Left ventricle myocardium inferior (tissue), 1 donor: ENCODE measurements at regions not wholly inside any gene's neighbourhood (a gene's known extent, or its start where the extent isn't known, plus 50 kb on each side); places are given as distances from the start of the nearest gene placed in this dataset.

Source experiments
- DNase-seq: peaks from one replicate; pipeline ENCODE4 v3.0.0-alpha.2; 2020
- H3K27ac ChIP-seq: fragments of 200-600 bp; replicated peaks from 2 replicates; pipeline ENCODE4 v1.8.0; 2021
- H3K27me3 ChIP-seq: fragments of 200-600 bp; 2 replicates; pipeline ENCODE4 v1.8.0; 2021; ENCODE audit warnings: low read depth
- H3K36me3 ChIP-seq: fragments of 200-600 bp; 2 replicates; pipeline ENCODE4 v1.8.0; 2021
- H3K4me1 ChIP-seq: fragments of 200-600 bp; 2 replicates; pipeline ENCODE4 v1.8.0; 2021
- H3K4me3 ChIP-seq: fragments of 200-600 bp; 2 replicates; pipeline ENCODE4 v1.8.0; 2021; ENCODE audit warnings: mild to moderate bottlenecking, moderate library complexity
- H3K9me3 ChIP-seq: fragments of 200-600 bp; replicated peaks from 2 replicates; pipeline ENCODE4 v1.8.0; 2021
- intact Hi-C: fragments of 100-400 bp; cut with micrococcal nuclease; formaldehyde crosslinking; loops from one replicate; pipeline ENCODE4 v1.11.0; 2022
- TF ChIP-seq, protein P1 (sequence below): fragments of 200-600 bp; IDR thresholded peaks from 2 replicates; pipeline ENCODE4 v1.8.0; 2021; ENCODE audit warnings: antibody characterized with exemption, mild to moderate bottlenecking, borderline replicate concordance
- donor health status: DM: no; HTN: yes; CAD: no; lungs with severe emphysema.

DNA sequence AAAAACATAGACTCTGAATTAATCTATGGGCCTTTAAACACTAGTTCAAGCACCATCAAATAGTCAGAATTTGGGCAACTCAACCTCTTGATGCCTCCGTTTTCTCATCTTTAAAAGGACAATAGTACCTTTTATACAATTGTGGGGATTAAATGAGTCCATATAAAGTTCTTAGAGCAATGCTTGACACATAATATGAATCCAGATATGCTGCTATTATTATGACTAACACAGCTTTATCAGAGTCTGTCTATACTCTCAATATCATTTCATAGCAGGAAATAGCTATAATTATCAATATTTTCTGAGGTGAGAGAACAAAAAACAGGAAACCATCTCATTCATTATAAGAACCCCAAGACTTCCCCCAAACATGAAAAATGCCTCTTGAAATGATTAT lies 430.5 kb upstream of the XYLT1 start:
- H3K27me3 ChIP-seq, result no peaks in the 10 kb centered on the region
- no peak for DNase-seq
- intact Hi-C loops, result no loop called here

DNA sequence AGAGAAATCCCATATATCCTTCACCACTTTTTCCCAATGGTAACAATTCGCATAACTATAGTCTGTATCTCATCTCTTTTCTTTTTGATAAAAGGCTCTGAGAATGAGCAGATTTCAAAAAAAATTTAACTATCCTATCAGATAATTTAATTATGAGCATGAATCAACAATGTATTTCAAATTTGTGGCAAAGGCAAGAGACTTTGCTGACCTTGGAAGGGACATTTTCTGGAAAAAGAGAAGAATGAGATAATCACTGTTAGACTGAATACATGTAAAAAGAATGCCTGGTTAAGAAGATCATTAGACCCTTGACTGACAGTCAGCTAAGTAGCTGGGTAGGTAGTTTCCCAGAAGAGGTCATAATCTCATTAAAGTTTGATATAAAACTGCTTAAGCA lies 428.4 kb upstream of the XYLT1 start:
- intact Hi-C loops, result no loop called here
- H3K9me3 ChIP-seq, result peaks cover under 1% of the 10 kb centered on the region
- TF ChIP-seq, protein P1, sequence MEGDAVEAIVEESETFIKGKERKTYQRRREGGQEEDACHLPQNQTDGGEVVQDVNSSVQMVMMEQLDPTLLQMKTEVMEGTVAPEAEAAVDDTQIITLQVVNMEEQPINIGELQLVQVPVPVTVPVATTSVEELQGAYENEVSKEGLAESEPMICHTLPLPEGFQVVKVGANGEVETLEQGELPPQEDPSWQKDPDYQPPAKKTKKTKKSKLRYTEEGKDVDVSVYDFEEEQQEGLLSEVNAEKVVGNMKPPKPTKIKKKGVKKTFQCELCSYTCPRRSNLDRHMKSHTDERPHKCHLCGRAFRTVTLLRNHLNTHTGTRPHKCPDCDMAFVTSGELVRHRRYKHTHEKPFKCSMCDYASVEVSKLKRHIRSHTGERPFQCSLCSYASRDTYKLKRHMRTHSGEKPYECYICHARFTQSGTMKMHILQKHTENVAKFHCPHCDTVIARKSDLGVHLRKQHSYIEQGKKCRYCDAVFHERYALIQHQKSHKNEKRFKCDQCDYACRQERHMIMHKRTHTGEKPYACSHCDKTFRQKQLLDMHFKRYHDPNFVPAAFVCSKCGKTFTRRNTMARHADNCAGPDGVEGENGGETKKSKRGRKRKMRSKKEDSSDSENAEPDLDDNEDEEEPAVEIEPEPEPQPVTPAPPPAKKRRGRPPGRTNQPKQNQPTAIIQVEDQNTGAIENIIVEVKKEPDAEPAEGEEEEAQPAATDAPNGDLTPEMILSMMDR, result no peak
- DNase-seq, result no peak
- no peak overlapping the region for H3K4me3 ChIP-seq
- H3K4me1 ChIP-seq, result no peaks in the 10 kb centered on the region
- H3K36me3 ChIP-seq, result no peaks in the 10 kb centered on the region
- peaks cover 5% of the 10 kb centered on the region for H3K27me3 ChIP-seq
- no peak overlapping the region for H3K27ac ChIP-seq

More for the DNA sequence above, 430.5 kb upstream of the XYLT1 start:
- no peak overlapping the region for H3K4me3 ChIP-seq
- H3K36me3 ChIP-seq, result no peaks in the 10 kb centered on the region
- no peaks in the 10 kb centered on the region for H3K4me1 ChIP-seq
- H3K27ac ChIP-seq, result no peak overlapping the region
- H3K9me3 ChIP-seq, result peaks cover 16% of the 10 kb centered on the region
- TF ChIP-seq, protein P1, result no peak

DNA sequence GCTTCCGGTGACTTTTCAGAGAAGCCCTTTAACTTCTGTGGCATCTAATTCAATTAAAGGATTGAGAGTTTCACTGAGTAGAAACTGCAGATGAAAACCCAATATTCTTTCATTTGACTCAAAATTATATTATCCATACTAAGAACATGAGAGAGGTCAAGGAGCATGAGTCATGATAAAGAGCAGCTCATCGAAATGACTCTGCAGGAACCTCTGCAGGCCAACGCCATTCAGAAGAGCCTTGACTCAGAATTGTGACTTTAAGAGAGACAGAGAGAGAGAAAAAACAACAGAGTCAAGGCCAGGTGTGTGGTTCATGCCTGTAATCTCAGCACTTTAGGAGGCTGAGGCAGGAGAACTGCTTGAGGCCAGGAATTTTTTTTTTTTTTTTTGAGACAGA lies 417.2 kb upstream of the XYLT1 start:
- intact Hi-C loops, result no loop called here
- Histone ChIP-seq H3K36me3 (no peaks in the 10 kb centered on the region), H3K4me1 (no peaks in the 10 kb centered on the region), H3K27me3 (no peaks in the 10 kb centered on the region), H3K4me3 (no peak overlapping the region), H3K9me3 (no peaks in the 10 kb centered on the region), H3K27ac (no peak overlapping the region)
- DNase-seq, result no peak
- TF ChIP-seq, protein P1, result no peak

DNA sequence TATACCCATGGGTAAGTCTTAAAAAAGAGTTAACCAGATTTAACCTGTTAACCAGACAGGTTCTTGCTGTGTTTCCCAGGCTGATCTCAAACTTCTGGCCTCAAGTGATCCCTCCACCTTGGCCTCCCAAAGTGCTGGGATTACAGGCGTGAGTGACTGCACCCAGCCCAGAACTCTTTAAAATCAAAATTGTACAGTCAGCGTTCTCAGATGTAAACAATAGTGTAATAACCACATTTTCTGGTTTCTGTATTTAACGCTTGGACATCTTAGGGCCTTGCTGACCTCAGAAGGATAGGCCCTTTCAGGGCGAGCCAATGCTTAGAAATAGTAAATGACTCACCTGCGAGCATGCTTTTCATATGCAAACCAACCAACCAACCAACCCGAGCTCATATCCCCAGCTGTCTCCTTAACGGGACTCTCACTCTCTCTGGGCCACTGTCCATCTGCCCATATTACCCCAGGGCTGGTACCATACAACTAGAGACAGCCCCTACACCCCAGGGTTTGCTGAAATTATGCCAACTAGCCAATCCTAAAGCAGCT lies 415.0 kb upstream of the XYLT1 start:
- peaks cover 3% of the 10 kb centered on the region for H3K27me3 ChIP-seq
- H3K36me3 ChIP-seq, result no peaks in the 10 kb centered on the region
- no peak for DNase-seq
- no peaks in the 10 kb centered on the region for H3K4me1 ChIP-seq
- H3K9me3 ChIP-seq, result no peaks in the 10 kb centered on the region
- no peak overlapping the region for H3K4me3 ChIP-seq
- intact Hi-C loops, result no loop called here
- TF ChIP-seq, protein P1, result no peak
- no peak overlapping the region for H3K27ac ChIP-seq

DNA sequence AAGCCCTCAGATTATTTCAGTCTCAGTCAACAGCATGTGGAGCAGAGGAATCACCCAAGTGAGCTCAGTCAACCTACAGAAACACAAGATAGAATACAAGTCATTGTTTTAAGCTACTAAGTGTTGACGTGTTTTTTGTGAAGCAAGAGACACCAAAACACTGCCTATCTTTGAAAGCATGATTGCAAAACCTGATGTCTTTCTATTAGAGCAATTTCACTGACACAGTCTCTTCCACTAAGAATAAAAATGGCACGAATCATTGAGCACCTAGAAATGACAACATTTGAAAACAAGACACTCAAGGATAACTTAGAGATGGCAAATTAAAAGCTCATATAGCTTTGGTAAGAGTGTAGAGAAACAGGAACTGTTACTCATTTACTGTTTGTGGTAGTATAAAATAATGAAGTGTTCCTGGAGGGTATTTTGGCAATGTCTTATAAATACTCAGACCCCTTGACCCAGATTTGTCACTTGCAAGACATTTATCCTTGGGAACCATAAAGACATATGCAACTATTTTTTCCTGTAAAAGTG lies 407.1 kb upstream of the XYLT1 start:
- Histone ChIP-seq H3K4me1 (no peaks in the 10 kb centered on the region), H3K9me3 (no peaks in the 10 kb centered on the region), H3K27ac (no peak overlapping the region), H3K27me3 (peaks cover 3% of the 10 kb centered on the region), H3K4me3 (no peak overlapping the region), H3K36me3 (no peaks in the 10 kb centered on the region)
- no peak for DNase-seq
- TF ChIP-seq, protein P1, result no peak
- intact Hi-C loops, result no loop called here
